CD14-positive monocyte (primary cell): ENCODE measurements at regions not wholly inside any gene's neighbourhood (a gene's known extent, or its start where the extent isn't known, plus 50 kb on each side); places are given as distances from the start of the nearest gene placed in this dataset.

Source experiments
- DNase-seq, 3 donors: peaks; one replicate each; pipeline ENCODE4 v3.0.0-alpha.2; 2011 to 2022
- H2AFZ ChIP-seq: 2 replicates; pipeline ENCODE4 v1.6.0; 2012; ENCODE audit warnings: mild to moderate bottlenecking, low read depth, low read length, inconsistent platforms; ENCODE audit not compliant: insufficient read depth, poor library complexity, severe bottlenecking
- H3K27ac ChIP-seq, 2 donors: 1 replicate in 1 of 2; 2 replicates in 1 of 2; pipeline ENCODE4 v1.5.1; 2012 to 2013; ENCODE audit warnings: low read length in 2 of 2, control low read depth in 1 of 2, inconsistent platforms in 1 of 2, low read depth in 1 of 2, mild to moderate bottlenecking in 1 of 2
- H3K27me3 ChIP-seq, 2 donors: one replicate each; pipeline versions ENCODE4 v1.6.0 to v1.6.1; 2011 to 2013; ENCODE audit warnings: low read length in 2 of 2; ENCODE audit not compliant: control insufficient read depth in 2 of 2, insufficient read depth in 2 of 2
- H3K36me3 ChIP-seq, 2 donors: replicated peaks in 1 of 2; 1 replicate in 1 of 2; 2 replicates in 1 of 2; pipeline versions ENCODE4 v1.5.1 to v1.6.1; 2012 to 2013; ENCODE audit warnings: low read length in 2 of 2, control low read depth in 1 of 2, inconsistent platforms in 1 of 2, mild to moderate bottlenecking in 1 of 2; ENCODE audit not compliant: insufficient read depth in 2 of 2, control insufficient read depth in 1 of 2
- H3K4me1 ChIP-seq, 2 donors: 1 replicate in 1 of 2; 2 replicates in 1 of 2; pipeline versions ENCODE4 v1.5.1 to v1.6.1; 2012 to 2013; ENCODE audit warnings: low read length in 2 of 2, control low read depth in 1 of 2, inconsistent platforms in 1 of 2, mild to moderate bottlenecking in 1 of 2, moderate library complexity in 1 of 2; ENCODE audit not compliant: insufficient read depth in 2 of 2, control insufficient read depth in 1 of 2
- H3K4me2 ChIP-seq: replicated peaks from 2 replicates; pipeline ENCODE3; 2012; ENCODE audit warnings: low read length, moderate library complexity, mild to moderate bottlenecking; ENCODE audit not compliant: poor library complexity, severe bottlenecking; ENCODE audit errors: extremely low read depth
- H3K4me3 ChIP-seq, 3 experiments: fragments of 200-600 bp in 1 of 3; sonication (generic) in 1 of 3; replicated peaks in 1 of 3; 1 replicate in 2 of 3; 2 replicates in 1 of 3; pipeline ENCODE4 v1.5.1; 2011 to 2013; ENCODE audit warnings: low read length in 3 of 3, mild to moderate bottlenecking in 3 of 3, control low read depth in 2 of 3, low read depth in 2 of 3, inconsistent platforms in 1 of 3, moderate library complexity in 1 of 3
- H3K79me2 ChIP-seq: 2 replicates; pipeline ENCODE4 v1.6.0; 2012; ENCODE audit warnings: mild to moderate bottlenecking, control low read depth, inconsistent platforms, low read length, moderate library complexity; ENCODE audit not compliant: insufficient read depth
- H3K9ac ChIP-seq: 2 replicates; pipeline ENCODE4 v1.6.0; 2017; ENCODE audit warnings: low read length, mild to moderate bottlenecking; ENCODE audit not compliant: insufficient read depth, poor library complexity, severe bottlenecking
- H3K9me3 ChIP-seq, 2 donors: replicated peaks in 1 of 2; 1 replicate in 1 of 2; 2 replicates in 1 of 2; pipeline versions ENCODE4 v1.5.1 to v1.6.1; 2012 to 2013; ENCODE audit warnings: low read length in 2 of 2, control low read depth in 1 of 2; ENCODE audit not compliant: control insufficient read depth in 1 of 2, insufficient read depth in 1 of 2
- H4K20me1 ChIP-seq: 2 replicates; pipeline ENCODE4 v1.6.0; 2012; ENCODE audit warnings: mild to moderate bottlenecking, low read length, control low read depth, moderate library complexity; ENCODE audit not compliant: insufficient read depth
- H3K27ac Mint-ChIP-seq, 7 donors: one replicate each; pipeline ENCODE4 v1.8.0; 2020; ENCODE audit warnings: mild to moderate bottlenecking in 7 of 7, mixed read lengths in 7 of 7, moderate library complexity in 6 of 7, inconsistent platforms in 2 of 7
- H3K27me3 Mint-ChIP-seq, 3 donors: one replicate each; pipeline ENCODE4 v1.8.0; 2021 to 2022; ENCODE audit warnings: low read depth in 3 of 3, mild to moderate bottlenecking in 3 of 3, mixed read lengths in 3 of 3, moderate library complexity in 3 of 3, inconsistent platforms in 1 of 3
- H3K36me3 Mint-ChIP-seq, 2 donors: one replicate each; pipeline ENCODE4 v1.8.0; 2020; ENCODE audit warnings: mixed read lengths in 2 of 2, inconsistent platforms in 1 of 2, mild to moderate bottlenecking in 1 of 2
- H3K4me1 Mint-ChIP-seq: one replicate; pipeline ENCODE4 v1.8.0; 2020; ENCODE audit warnings: mild to moderate bottlenecking, mixed read lengths
- H3K4me3 Mint-ChIP-seq, 2 donors: one replicate each; pipeline ENCODE4 v1.8.0; 2020; ENCODE audit warnings: mild to moderate bottlenecking in 2 of 2, mixed read lengths in 2 of 2, moderate library complexity in 1 of 2
- H3K9me3 Mint-ChIP-seq, 7 donors: one replicate each; pipeline ENCODE4 v1.8.0; 2020 to 2022; ENCODE audit warnings: mixed read lengths in 7 of 7, mild to moderate bottlenecking in 6 of 7, moderate library complexity in 6 of 7, inconsistent platforms in 2 of 7
- CTCF ChIP-seq: fragments of 200-600 bp; IDR thresholded peaks from one replicate; pipeline ENCODE4 v1.8.0; 2022; ENCODE audit warnings: antibody characterized with exemption, mild to moderate bottlenecking
- WGBS: methylation state at CpG from one replicate; pipeline ENCODE4 v1.1.5; 2013; ENCODE audit warnings: missing lambda C conversion rate; ENCODE audit not compliant: insufficient coverage; 5-methylcytosine and 5-hydroxymethylcytosine counted together
- intact Hi-C, 2 donors: fragments of 100-400 bp; cut with micrococcal nuclease; formaldehyde crosslinking; loops; one replicate each; pipeline versions ENCODE4 v1.15.0 to v1.15.1; 2023

GRCh38 chr20:53748176-53748575 lies 154.5 kb upstream of the ZNF217 start:
- TF ChIP-seq CTCF: no peak
- intact Hi-C loops: no loop called here
- Mint-ChIP-seq H3K27ac (no peak overlapping the region), H3K9me3 (no peaks in the 10 kb centered on the region), H3K4me1 (peaks cover 33% of the 10 kb centered on the region), H3K4me3 (no peak overlapping the region), H3K27me3 (peaks cover 0 to 2% (median 0%) of the 10 kb centered on the region in 3 donors), H3K36me3 (no peaks in the 10 kb centered on the region)
- Histone ChIP-seq H3K9me3 (no peaks in the 10 kb centered on the region), H3K27me3 (no peaks in the 10 kb centered on the region), H4K20me1 (no peaks in the 10 kb centered on the region), H3K9ac (no peak overlapping the region), H3K27ac (no peak overlapping the region), H2AFZ (no peak overlapping the region), H3K4me2 (no peak overlapping the region), H3K4me1 (peaks cover 30 to 33% of the 10 kb centered on the region in 2 donors), H3K36me3 (no peaks in the 10 kb centered on the region), H3K79me2 (no peaks in the 10 kb centered on the region), H3K4me3 (no peak overlapping the region)
- no CpG with 5 or more reads among the region's 2 CpGs for WGBS
- DNase-seq: no peak

GRCh38 chr20:53743607-53744260 lies 150.1 kb upstream of the ZNF217 start:
- Mint-ChIP-seq H3K4me3 (no peak overlapping the region), H3K36me3 (no peaks in the 10 kb centered on the region), H3K4me1 (peaks cover 44% of the 10 kb centered on the region), H3K27ac (peak overlapping the region in 4 of 7 donors; percentile 26 to 79 (median 42)), H3K27me3 (peaks cover 0 to 3% (median 0%) of the 10 kb centered on the region in 3 donors), H3K9me3 (no peaks in the 10 kb centered on the region)
- H4K20me1 ChIP-seq: no peaks in the 10 kb centered on the region
- H2AFZ ChIP-seq: no peak overlapping the region
- no peak for DNase-seq
- H3K36me3 ChIP-seq: no peaks in the 10 kb centered on the region
- H3K4me2 ChIP-seq: no peak overlapping the region
- intact Hi-C loops: no loop called here
- H3K27ac ChIP-seq: no peak overlapping the region
- TF ChIP-seq CTCF: no peak
- no peaks in the 10 kb centered on the region for H3K27me3 ChIP-seq
- WGBS: 62% methylated on average over 3 of the region's 12 CpGs
- no peak overlapping the region for H3K4me3 ChIP-seq
- H3K9me3 ChIP-seq: no peaks in the 10 kb centered on the region
- H3K4me1 ChIP-seq: peaks cover 46 to 49% of the 10 kb centered on the region in 2 donors
- no peaks in the 10 kb centered on the region for H3K79me2 ChIP-seq
- H3K9ac ChIP-seq: no peak overlapping the region
